Vagina (tissue), 2 donors: ENCODE measurements at regions not wholly inside any gene's neighbourhood (a gene's known extent, or its start where the extent isn't known, plus 50 kb on each side); places are given as distances from the start of the nearest gene placed in this dataset.
"Not testable (repeated sequence)": the region's sequence is repeated elsewhere in the genome, so short reads cannot be mapped to it uniquely, and the experiment has no call there.

Experiments
- DNase-seq, 2 donors: peaks; one replicate each; pipeline ENCODE4 v3.0.0-alpha.2; 2017; ENCODE audit errors: extremely low spot score in 2 of 2
- H3K27ac ChIP-seq: fragments of 200-600 bp; sonication (generic); one replicate; pipeline ENCODE4 v1.5.1; 2019
- H3K27me3 ChIP-seq: fragments of 200-600 bp; sonication (generic); one replicate; pipeline ENCODE4 v1.5.1; 2019
- H3K36me3 ChIP-seq, 2 donors: fragments of 200-600 bp; sonication (generic); one replicate each; pipeline ENCODE4 v1.5.1; 2017 to 2019
- H3K4me1 ChIP-seq: fragments of 200-600 bp; sonication (generic); one replicate; pipeline ENCODE4 v1.5.1; 2019
- H3K4me3 ChIP-seq, 2 donors: fragments of 200-600 bp; sonication (generic); 1 replicate in 1 of 2; 2 replicates in 1 of 2; pipeline ENCODE4 v1.5.1; 2016 to 2019
- H3K9me3 ChIP-seq: fragments of 200-600 bp; sonication (generic); one replicate; pipeline ENCODE4 v1.5.1; 2019
- POLR2A ChIP-seq, 2 donors: fragments of 450-650 bp; IDR thresholded peaks; one replicate each; pipeline ENCODE4 v1.6.1; 2017; ENCODE audit warnings: antibody characterized with exemption in 2 of 2, mild to moderate bottlenecking in 2 of 2, moderate library complexity in 2 of 2
- POLR2AphosphoS5 ChIP-seq, 2 donors: sonication (generic); formaldehyde crosslinking; IDR thresholded peaks; one replicate each; pipeline ENCODE4 v1.9.0; 2017; ENCODE audit warnings: antibody characterized with exemption in 2 of 2, mild to moderate bottlenecking in 2 of 2, low read depth in 1 of 2; ENCODE audit not compliant: insufficient read depth in 1 of 2
- intact Hi-C: fragments of 100-400 bp; cut with DNase I; formaldehyde crosslinking; loops from one replicate; pipeline ENCODE4 v1.15.1; 2023
- TF ChIP-seq, protein P1 (sequence below), 3 experiments: fragments of 450-650 bp in 2 of 3; fragments of 200-600 bp in 1 of 3; sonication (generic) in 1 of 3; IDR thresholded peaks; one replicate each; pipeline ENCODE4 v1.5.1; 2017 to 2019; ENCODE audit warnings: antibody characterized with exemption in 3 of 3, mild to moderate bottlenecking in 2 of 3, moderate library complexity in 2 of 3

GRCh38 chr2:208794288-208794975, 387.8 kb downstream of the PTH2R start:
- Histone ChIP-seq H3K9me3 (no peaks in the 10 kb centered on the region), H3K27me3 (no peaks in the 10 kb centered on the region), H3K36me3 (no peaks in the 10 kb centered on the region), H3K4me3 (no peak overlapping the region), H3K4me1 (no peaks in the 10 kb centered on the region), H3K27ac (no peak overlapping the region)
- intact Hi-C loops, result no loop called here
- no peak for DNase-seq
- TF ChIP-seq, protein P1, sequence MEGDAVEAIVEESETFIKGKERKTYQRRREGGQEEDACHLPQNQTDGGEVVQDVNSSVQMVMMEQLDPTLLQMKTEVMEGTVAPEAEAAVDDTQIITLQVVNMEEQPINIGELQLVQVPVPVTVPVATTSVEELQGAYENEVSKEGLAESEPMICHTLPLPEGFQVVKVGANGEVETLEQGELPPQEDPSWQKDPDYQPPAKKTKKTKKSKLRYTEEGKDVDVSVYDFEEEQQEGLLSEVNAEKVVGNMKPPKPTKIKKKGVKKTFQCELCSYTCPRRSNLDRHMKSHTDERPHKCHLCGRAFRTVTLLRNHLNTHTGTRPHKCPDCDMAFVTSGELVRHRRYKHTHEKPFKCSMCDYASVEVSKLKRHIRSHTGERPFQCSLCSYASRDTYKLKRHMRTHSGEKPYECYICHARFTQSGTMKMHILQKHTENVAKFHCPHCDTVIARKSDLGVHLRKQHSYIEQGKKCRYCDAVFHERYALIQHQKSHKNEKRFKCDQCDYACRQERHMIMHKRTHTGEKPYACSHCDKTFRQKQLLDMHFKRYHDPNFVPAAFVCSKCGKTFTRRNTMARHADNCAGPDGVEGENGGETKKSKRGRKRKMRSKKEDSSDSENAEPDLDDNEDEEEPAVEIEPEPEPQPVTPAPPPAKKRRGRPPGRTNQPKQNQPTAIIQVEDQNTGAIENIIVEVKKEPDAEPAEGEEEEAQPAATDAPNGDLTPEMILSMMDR (IDR thresholded peaks at IDR 0.05), result no peak
- TF ChIP-seq POLR2AphosphoS5 (IDR thresholded peaks at IDR 0.05; ENCODE audit: insufficient read depth in 1 of 2, low read depth in 1 of 2), result no peak
- no peak for TF ChIP-seq POLR2A (IDR thresholded peaks at IDR 0.05)

- no peak for DNase-seq
- H3K9me3 ChIP-seq, result no peaks in the 10 kb centered on the region
- H3K4me3 ChIP-seq, result no peak overlapping the region
- H3K27ac ChIP-seq, result no peak overlapping the region
- no peaks in the 10 kb centered on the region for H3K36me3 ChIP-seq
- no peaks in the 10 kb centered on the region for H3K27me3 ChIP-seq
- TF ChIP-seq, protein P1 (IDR thresholded peaks at IDR 0.05), result no peak
- H3K4me1 ChIP-seq, result no peaks in the 10 kb centered on the region
- intact Hi-C loops, result no loop called here
Measured at GRCh38 chr2:208798698-208799097, 392.1 kb downstream of the PTH2R start.

GRCh38 chr2:208799397-208799796, 392.8 kb downstream of the PTH2R start:
- Histone ChIP-seq H3K36me3 (no peaks in the 10 kb centered on the region), H3K27me3 (no peaks in the 10 kb centered on the region), H3K9me3 (no peaks in the 10 kb centered on the region), H3K4me1 (no peaks in the 10 kb centered on the region), H3K27ac (no peak overlapping the region), H3K4me3 (no peak overlapping the region)
- TF ChIP-seq, protein P1 (IDR thresholded peaks at IDR 0.05), result no peak
- intact Hi-C loops, result no loop called here
- DNase-seq, result no peak

GRCh38 chr2:208800887-208801286, 394.3 kb downstream of the PTH2R start:
- H3K4me1 ChIP-seq, H3K36me3 ChIP-seq, H3K27ac ChIP-seq, DNase-seq, intact Hi-C loops, H3K9me3 ChIP-seq, H3K27me3 ChIP-seq, H3K4me3 ChIP-seq: not testable (repeated sequence)

- TF ChIP-seq, protein P1 (IDR thresholded peaks at IDR 0.05), result no peak
- TF ChIP-seq POLR2A (IDR thresholded peaks at IDR 0.05) (no peak), POLR2AphosphoS5 (IDR thresholded peaks at IDR 0.05; ENCODE audit: insufficient read depth in 1 of 2, low read depth in 1 of 2) (no peak)
- Histone ChIP-seq H3K27me3 (no peaks in the 10 kb centered on the region), H3K4me1 (no peaks in the 10 kb centered on the region), H3K27ac (no peak overlapping the region), H3K4me3 (no peak overlapping the region), H3K36me3 (no peaks in the 10 kb centered on the region), H3K9me3 (no peaks in the 10 kb centered on the region)
- DNase-seq, result no peak
- intact Hi-C loops, result no loop called here
Measured at GRCh38 chr2:208807756-208808155, 401.2 kb downstream of the PTH2R start.

GRCh38 chr2:208811885-208812284, 405.3 kb downstream of the PTH2R start:
- H3K27me3 ChIP-seq, DNase-seq, H3K9me3 ChIP-seq, H3K4me1 ChIP-seq, H3K4me3 ChIP-seq, H3K27ac ChIP-seq, H3K36me3 ChIP-seq, intact Hi-C loops: not testable (repeated sequence)
